ENCODE measurements at regions not wholly inside any gene's neighbourhood (a gene's known extent, or its start where the extent isn't known, plus 50 kb on each side); places are given as distances from the start of the nearest gene placed in this dataset.

- DNase-seq (ENCODE audit: low spot score in 2 of 2) = no peak
- Histone ChIP-seq H3K27ac (no peak overlapping the region), H3K4me3 (no peak overlapping the region), H3K27me3 (no peaks in the 10 kb centered on the region), H3K36me3 (no peaks in the 10 kb centered on the region), H3K9me3 (no peaks in the 10 kb centered on the region), H3K4me1 (no peaks in the 10 kb centered on the region)
- WGBS, 2 donors = 22 to 24% methylated on average over 5 of the region's 5 CpGs
- TF ChIP-seq EP300 (IDR thresholded peaks at IDR 0.05) = no peak
- no peak for TF ChIP-seq POLR2A (IDR thresholded peaks at IDR 0.05)
- TF ChIP-seq, protein P1, sequence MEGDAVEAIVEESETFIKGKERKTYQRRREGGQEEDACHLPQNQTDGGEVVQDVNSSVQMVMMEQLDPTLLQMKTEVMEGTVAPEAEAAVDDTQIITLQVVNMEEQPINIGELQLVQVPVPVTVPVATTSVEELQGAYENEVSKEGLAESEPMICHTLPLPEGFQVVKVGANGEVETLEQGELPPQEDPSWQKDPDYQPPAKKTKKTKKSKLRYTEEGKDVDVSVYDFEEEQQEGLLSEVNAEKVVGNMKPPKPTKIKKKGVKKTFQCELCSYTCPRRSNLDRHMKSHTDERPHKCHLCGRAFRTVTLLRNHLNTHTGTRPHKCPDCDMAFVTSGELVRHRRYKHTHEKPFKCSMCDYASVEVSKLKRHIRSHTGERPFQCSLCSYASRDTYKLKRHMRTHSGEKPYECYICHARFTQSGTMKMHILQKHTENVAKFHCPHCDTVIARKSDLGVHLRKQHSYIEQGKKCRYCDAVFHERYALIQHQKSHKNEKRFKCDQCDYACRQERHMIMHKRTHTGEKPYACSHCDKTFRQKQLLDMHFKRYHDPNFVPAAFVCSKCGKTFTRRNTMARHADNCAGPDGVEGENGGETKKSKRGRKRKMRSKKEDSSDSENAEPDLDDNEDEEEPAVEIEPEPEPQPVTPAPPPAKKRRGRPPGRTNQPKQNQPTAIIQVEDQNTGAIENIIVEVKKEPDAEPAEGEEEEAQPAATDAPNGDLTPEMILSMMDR (IDR thresholded peaks at IDR 0.05) = no peak
Measured at GRCh38 chr13:57045826-57046546, 94.7 kb upstream of the PRR20A start.

DNA sequence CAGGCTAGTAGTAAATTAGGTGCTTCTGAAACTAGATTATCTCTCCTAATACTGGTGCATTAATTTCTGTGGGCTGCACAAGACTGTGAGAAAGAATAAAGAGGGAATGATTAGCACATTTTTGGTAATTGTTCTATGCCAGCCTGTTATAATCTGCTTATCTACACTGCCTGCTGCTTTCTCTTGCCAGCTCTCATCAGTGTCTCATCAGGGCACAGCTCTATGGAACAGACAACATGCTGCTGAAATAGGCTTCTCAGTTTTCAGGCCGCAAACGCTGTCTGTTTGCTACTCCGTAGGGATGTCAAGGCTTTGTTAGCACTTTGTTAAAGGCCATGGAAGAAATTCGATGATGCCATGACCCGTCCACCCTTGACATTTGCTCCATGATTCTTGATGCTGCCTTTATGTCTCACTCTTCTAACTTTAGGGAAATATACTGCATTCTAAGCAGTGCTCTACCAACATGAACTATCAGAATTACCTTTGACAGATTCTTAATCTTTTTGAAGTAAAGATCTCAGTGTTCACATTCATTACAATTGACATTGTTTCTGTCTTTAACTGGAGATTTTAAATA, 84.0 kb upstream of the PRR20A start:
- no peak overlapping the region for H3K4me3 ChIP-seq
- TF ChIP-seq, protein P1 (IDR thresholded peaks at IDR 0.05) = no peak
- TF ChIP-seq EP300 (IDR thresholded peaks at IDR 0.05) = no peak
- no peak for TF ChIP-seq POLR2A (IDR thresholded peaks at IDR 0.05)
- 63 to 78% methylated on average over 5 of the region's 5 CpGs for WGBS, 2 donors
- H3K4me1 ChIP-seq = no peaks in the 10 kb centered on the region
- H3K27ac ChIP-seq = no peak overlapping the region
- no peaks in the 10 kb centered on the region for H3K27me3 ChIP-seq
- no peaks in the 10 kb centered on the region for H3K9me3 ChIP-seq
- no peaks in the 10 kb centered on the region for H3K36me3 ChIP-seq
- DNase-seq (ENCODE audit: low spot score in 2 of 2) = no peak

DNA sequence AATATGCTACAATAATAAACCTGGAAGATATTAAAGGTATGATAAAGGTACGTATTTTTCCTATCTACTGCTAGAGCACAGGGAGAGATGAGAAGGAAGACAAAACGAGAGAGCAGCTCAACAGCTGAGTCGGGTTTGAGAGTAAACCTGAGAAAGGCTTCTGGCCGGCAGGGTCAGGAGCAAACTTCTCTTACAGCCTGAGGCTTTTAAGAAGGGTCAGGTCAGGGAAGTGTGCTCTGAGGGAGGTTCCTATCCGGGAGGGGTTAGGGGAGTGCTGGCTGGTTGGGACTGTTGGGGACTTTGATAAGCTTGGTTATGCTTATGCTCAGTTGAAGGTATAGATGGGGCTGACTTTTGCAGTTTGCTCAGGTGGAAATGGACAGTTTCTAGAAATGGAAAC, 77.7 kb upstream of the PRR20A start:
- DNase-seq (ENCODE audit: low spot score in 2 of 2) = no peak
- peaks cover 0 to 3% (median 0%) of the 10 kb centered on the region in 4 donors for H3K9me3 ChIP-seq
- H3K36me3 ChIP-seq = no peaks in the 10 kb centered on the region
- H3K4me1 ChIP-seq = no peaks in the 10 kb centered on the region
- WGBS, 2 donors = 50 to 63% methylated on average over 5 of the region's 5 CpGs
- no peak overlapping the region for H3K4me3 ChIP-seq
- no peaks in the 10 kb centered on the region for H3K27me3 ChIP-seq
- H3K27ac ChIP-seq = no peak overlapping the region
- TF ChIP-seq EP300 (IDR thresholded peaks at IDR 0.05) (no peak), POLR2A (IDR thresholded peaks at IDR 0.05) (no peak)
- TF ChIP-seq, protein P1 (IDR thresholded peaks at IDR 0.05) = no peak

- DNase-seq (ENCODE audit: low spot score in 2 of 2) = no peak
- H3K36me3 ChIP-seq = no peaks in the 10 kb centered on the region
- TF ChIP-seq POLR2A (IDR thresholded peaks at IDR 0.05) (no peak), EP300 (IDR thresholded peaks at IDR 0.05) (no peak)
- H3K4me3 ChIP-seq = no peak overlapping the region
- WGBS, 2 donors = 81 to 86% methylated on average over 2 of the region's 2 CpGs
- H3K27me3 ChIP-seq = no peaks in the 10 kb centered on the region
- no peak overlapping the region for H3K27ac ChIP-seq
- H3K9me3 ChIP-seq = no peaks in the 10 kb centered on the region
- H3K4me1 ChIP-seq = peaks cover 0 to 3% (median 0%) of the 10 kb centered on the region in 4 donors
Measured at GRCh38 chr13:57073983-57074382, 66.7 kb upstream of the PRR20A start.

- no peaks in the 10 kb centered on the region for H3K9me3 ChIP-seq
- H3K4me1 ChIP-seq = no peaks in the 10 kb centered on the region
- H3K4me3 ChIP-seq = no peak overlapping the region
- H3K27me3 ChIP-seq = no peaks in the 10 kb centered on the region
- TF ChIP-seq EP300 (IDR thresholded peaks at IDR 0.05) (no peak), POLR2A (IDR thresholded peaks at IDR 0.05) (no peak)
- TF ChIP-seq, protein P1 (IDR thresholded peaks at IDR 0.05) = no peak
- no peak for DNase-seq (ENCODE audit: low spot score in 2 of 2)
- H3K27ac ChIP-seq = no peak overlapping the region
- H3K36me3 ChIP-seq = no peaks in the 10 kb centered on the region
- 93 to 96% methylated on average over 2 of the region's 2 CpGs for WGBS, 2 donors
Measured at GRCh38 chr13:57075588-57075987, 65.1 kb upstream of the PRR20A start.

Measured in tibial nerve (tissue), 4 donors.